ENCODE measurements at regions not wholly inside any gene's neighbourhood (a gene's known extent, or its start where the extent isn't known, plus 50 kb on each side); places are given as distances from the start of the nearest gene placed in this dataset.

DNA sequence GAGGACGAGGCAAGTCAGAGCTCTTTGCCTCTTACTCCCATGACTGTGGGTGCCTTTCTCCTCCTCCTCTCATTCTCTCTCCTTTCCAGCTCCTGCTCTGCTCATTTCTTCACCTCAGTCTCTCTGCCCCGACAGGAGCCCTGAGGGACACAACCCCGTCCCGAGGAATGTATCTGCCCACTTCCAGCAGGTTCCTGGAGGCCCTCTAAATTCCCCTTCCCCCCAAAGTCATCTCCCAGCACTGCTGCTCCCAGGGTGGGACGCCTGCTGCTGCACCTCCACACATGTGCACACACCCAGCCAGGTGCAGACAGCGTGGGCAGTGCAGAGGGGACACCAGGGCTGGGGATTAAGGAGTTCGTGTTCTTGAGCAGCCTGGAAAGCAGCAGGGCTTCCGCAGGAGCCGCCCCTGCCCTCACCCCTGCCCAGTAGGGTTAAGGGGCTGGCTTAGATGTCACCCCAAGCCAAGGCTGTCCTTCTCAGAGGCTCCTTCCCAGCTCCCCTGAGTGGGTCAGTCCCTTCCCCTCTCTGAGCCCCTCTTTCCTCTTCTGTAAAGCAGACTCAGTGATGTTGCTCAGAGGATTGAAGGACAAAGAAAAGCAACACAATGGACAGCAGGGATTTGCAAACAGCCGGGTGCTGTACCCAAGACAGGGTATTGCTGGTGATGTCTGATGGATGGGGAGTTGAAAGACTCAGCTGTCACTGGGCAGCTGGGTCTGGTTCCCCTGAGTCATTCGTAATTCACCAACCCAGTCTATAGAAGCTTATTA lies 346.0 kb downstream of the MATN1 start (continued):
- no peak for TF ChIP-seq ZHX2 (IDR thresholded peaks at IDR 0.05; ENCODE audit: low read depth)
- no peak for TF ChIP-seq ZHX2 (CRISPR knock-in tag; IDR thresholded peaks at IDR 0.05; ENCODE audit: borderline replicate concordance)
- no peak for TF ChIP-seq ZNF501 (CRISPR knock-in tag; IDR thresholded peaks at IDR 0.05)
- TF ChIP-seq ZBTB7B (CRISPR knock-in tag; IDR thresholded peaks at IDR 0.05): no peak

- H3K79me2 ChIP-seq (ENCODE audit: insufficient read depth, low read length): no peaks in the 10 kb centered on the region
- 35% methylated on average over 7 of the region's 7 CpGs for WGBS (ENCODE audit: low lambda C conversion rate)
- CTCF ChIA-PET (ENCODE audit: low intra/inter-chr PET ratio, low total read pairs): no interaction called here
- intact Hi-C loops (cut with micrococcal nuclease; ENCODE audit: unreplicated experiment): no loop called here
- no peak overlapping the region for H3K9ac ChIP-seq (ENCODE audit: insufficient read depth, low read depth, low read length)
- no peak overlapping the region for H3K4me2 ChIP-seq (ENCODE audit: low read depth, low read length)
- H3K36me3 ChIP-seq (replicated peaks in 1 of 2; ENCODE audit: control insufficient read depth in 1 of 2, insufficient read depth in 2 of 2, low read length in 2 of 2): no peaks in the 10 kb centered on the region
- no peak for ATAC-seq
- in situ Hi-C loops (cut with HindIII; ENCODE audit: extremely low pct_ligation_motif_present, low pct_unique_long_range_greater_than_20kb): no loop called here
- no peak overlapping the region for H3K4me3 ChIP-seq (replicated peaks in 1 of 3; ENCODE audit: insufficient read depth in 1 of 3, low read depth in 2 of 3, low read length in 3 of 3)
- no peak for FAIRE-seq
- no peaks in the 10 kb centered on the region for H4K20me1 ChIP-seq (ENCODE audit: insufficient read depth, low read length)
- no peaks in the 10 kb centered on the region for H3K9me3 ChIP-seq (ENCODE audit: low read length)
- no TSS peak for BruUV-seq (replicated peaks)
- H3K27ac ChIP-seq (ENCODE audit: extremely low read length, insufficient read depth, low read length): no peak overlapping the region
- peaks cover 0 to 3% of the 10 kb centered on the region in 2 experiments; a peak in 1 of 5 replicates for H3K27me3 ChIP-seq (ENCODE audit: control insufficient read depth in 1 of 2, insufficient read depth in 2 of 2, low read length in 2 of 2)
- POLR2A ChIA-PET: no interaction called here
- peaks cover 14% of the 10 kb centered on the region for H3K4me1 ChIP-seq (ENCODE audit: insufficient read depth, low read length)
- no peak overlapping the region for H2AFZ ChIP-seq (ENCODE audit: low read length)
- no peak for DNase-seq (ENCODE audit: low spot score)
- TF ChIP-seq CBX1 (IDR thresholded peaks at IDR 0.05; ENCODE audit: low read depth): no peak
- no peak for TF ChIP-seq ZNF75D (CRISPR knock-in tag; IDR thresholded peaks at IDR 0.05; ENCODE audit: borderline replicate concordance)
- TF ChIP-seq ZNF205 (CRISPR knock-in tag; IDR thresholded peaks at IDR 0.05): no peak
- TF ChIP-seq PHF5A (CRISPR knock-in tag; IDR thresholded peaks at IDR 0.05; ENCODE audit: low read depth, unreplicated experiment): no peak
- TF ChIP-seq, protein P1, sequence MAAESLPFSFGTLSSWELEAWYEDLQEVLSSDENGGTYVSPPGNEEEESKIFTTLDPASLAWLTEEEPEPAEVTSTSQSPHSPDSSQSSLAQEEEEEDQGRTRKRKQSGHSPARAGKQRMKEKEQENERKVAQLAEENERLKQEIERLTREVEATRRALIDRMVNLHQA (CRISPR knock-in tag; IDR thresholded peaks at IDR 0.05): no peak
- TF ChIP-seq FOXJ3 (CRISPR knock-in tag; IDR thresholded peaks at IDR 0.05; ENCODE audit: borderline replicate concordance): no peak
- TF ChIP-seq ZFP36L2 (CRISPR knock-in tag; IDR thresholded peaks at IDR 0.05): no peak
- no peak for TF ChIP-seq ZNF724P (CRISPR knock-in tag; IDR thresholded peaks at IDR 0.05; ENCODE audit: borderline replicate concordance)
- TF ChIP-seq KLF13 (CRISPR knock-in tag; IDR thresholded peaks at IDR 0.05): no peak
- TF ChIP-seq, protein P2, sequence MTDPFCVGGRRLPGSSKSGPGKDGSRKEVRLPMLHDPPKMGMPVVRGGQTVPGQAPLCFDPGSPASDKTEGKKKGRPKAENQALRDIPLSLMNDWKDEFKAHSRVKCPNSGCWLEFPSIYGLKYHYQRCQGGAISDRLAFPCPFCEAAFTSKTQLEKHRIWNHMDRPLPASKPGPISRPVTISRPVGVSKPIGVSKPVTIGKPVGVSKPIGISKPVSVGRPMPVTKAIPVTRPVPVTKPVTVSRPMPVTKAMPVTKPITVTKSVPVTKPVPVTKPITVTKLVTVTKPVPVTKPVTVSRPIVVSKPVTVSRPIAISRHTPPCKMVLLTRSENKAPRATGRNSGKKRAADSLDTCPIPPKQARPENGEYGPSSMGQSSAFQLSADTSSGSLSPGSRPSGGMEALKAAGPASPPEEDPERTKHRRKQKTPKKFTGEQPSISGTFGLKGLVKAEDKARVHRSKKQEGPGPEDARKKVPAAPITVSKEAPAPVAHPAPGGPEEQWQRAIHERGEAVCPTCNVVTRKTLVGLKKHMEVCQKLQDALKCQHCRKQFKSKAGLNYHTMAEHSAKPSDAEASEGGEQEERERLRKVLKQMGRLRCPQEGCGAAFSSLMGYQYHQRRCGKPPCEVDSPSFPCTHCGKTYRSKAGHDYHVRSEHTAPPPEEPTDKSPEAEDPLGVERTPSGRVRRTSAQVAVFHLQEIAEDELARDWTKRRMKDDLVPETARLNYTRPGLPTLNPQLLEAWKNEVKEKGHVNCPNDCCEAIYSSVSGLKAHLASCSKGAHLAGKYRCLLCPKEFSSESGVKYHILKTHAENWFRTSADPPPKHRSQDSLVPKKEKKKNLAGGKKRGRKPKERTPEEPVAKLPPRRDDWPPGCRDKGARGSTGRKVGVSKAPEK (CRISPR knock-in tag; IDR thresholded peaks at IDR 0.05; ENCODE audit: borderline replicate concordance): no peak
Observed at GRCh38 chr1:30376054-30376697, 347.2 kb downstream of the MATN1 start.
